ENCODE measurements at regions not wholly inside any gene's neighbourhood (a gene's known extent, or its start where the extent isn't known, plus 50 kb on each side); places are given as distances from the start of the nearest gene placed in this dataset.

GRCh38 chr2:120401275-120402066, 55.5 kb downstream of the INHBB start:
- no peak for DNase-seq

DNA sequence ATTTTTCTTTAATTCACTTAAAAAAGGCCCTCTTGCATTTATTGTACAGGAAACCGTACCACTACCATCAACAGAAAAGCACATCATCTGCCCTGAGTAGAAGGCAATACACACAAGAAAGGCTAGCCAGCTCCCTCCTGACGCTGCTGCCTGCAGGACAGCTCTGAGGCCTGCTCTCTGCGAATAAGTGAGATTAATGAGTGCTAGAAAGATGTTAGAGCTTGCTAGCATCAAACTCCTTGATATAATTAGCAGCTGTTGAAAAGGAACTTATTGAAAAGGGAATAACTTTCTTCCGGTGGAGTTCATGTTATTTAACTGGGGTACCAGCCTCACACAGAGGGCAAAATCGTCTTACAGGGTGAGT, 56.1 kb downstream of the INHBB start:
- DNase-seq: no peak

GRCh38 chr2:120402508-120402907, 56.6 kb downstream of the INHBB start:
- no peak for DNase-seq

GRCh38 chr2:120403261-120403660, 57.3 kb downstream of the INHBB start:
- DNase-seq: no peak

- DNase-seq: no peak
Observed at GRCh38 chr2:120403676-120404075, 57.7 kb downstream of the INHBB start.

- DNase-seq: no peak
Observed at GRCh38 chr2:120404274-120404673, 58.3 kb downstream of the INHBB start.

GRCh38 chr2:120404941-120405758, 59.2 kb downstream of the INHBB start:
- no peak for DNase-seq

DNA sequence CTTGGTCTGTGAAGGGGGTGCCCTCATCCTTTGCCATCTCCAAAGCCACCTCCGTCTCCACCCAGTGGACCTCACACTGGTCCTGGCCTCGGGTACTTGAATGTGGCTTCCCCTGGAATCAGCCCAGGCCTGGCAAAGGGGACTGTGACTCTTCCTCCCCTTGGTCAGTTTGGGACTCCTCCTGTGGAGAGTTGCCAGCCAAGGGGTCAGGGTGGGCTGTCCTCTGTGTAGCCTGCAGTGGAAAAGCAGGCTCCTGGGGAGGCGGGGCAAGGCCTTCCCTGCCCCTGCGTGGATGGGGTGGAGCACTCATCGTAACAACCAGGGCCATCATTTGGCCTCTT, 59.8 kb downstream of the INHBB start:
- no peak for DNase-seq

DNA sequence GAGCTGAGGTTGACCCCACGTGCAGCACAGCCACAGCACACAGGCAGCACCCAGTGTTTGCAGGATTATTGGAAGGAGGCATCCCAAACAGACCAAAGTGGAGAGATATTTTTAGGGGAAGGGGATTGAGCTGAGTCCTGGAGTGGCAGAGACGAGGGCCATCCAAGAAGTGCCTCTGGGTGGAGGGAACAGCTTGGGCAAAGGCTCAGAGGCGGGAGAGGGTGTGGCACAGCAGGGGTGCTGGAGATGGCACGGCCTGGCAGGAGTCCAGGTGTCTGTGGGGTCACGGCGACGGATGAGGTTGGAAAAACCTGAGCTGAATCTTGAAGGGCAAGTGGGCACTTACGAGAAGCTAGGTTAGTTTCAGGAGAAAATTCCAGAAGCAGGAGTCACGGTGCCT, 60.6 kb downstream of the INHBB start:
- no peak for DNase-seq

- DNase-seq: no peak
Observed at GRCh38 chr2:120410487-120410886, 64.6 kb downstream of the INHBB start.

DNA sequence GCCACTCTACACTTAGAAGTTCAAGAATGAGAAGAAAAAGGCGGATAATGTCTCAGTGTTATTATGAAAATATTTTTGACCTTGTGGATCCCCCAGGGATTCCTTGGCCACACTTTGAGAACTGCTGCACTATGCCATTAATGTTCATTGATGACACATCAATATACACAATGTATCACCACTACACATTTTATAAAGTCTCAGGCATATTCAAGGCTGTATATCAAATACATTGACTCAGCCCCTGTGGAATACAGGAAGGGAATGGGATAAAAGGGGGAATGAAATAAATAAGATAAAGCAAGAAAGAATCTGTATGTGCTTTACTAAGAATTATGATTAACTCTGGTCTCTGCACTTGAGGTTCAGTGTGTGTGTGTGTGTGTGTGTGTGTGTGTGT, 69.1 kb downstream of the INHBB start:
- DNase-seq: no peak

DNA sequence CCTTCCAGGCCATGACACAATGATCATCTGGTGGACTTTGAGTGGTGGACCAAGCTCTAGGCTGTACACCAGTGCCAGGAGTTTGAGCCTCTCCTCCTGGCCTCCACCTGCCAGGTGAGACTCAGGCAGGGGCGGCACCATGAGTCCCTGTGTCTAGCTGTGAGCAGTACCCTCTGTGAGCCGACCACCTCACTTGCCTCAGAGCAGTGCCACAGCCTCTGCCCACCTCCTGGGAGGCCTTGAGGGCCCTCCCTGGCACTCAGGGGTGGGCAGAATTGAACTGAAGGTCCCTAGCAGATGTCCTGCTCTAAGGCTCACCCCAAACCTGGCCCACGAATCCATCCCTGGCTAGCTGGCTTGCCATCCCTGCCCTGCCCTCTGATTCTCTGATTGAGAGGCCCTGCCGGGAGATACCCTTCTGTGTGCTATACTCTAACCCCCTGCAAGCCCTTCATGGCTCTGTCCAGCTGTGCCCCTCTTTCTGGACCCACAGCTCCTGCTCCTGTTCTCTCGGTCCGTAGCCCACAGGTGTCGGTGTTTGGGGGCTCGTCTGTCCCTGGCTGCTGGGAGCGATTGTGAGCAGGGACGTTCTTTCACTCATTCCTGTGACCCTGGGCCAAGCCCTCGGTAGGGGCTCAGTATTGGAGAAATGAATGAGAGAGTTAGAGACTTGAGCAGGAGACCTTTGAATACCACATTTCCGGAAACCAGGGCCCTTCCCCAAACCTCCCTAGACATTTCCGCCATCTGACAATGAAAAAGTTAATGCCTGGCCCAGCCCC, 70.0 kb downstream of the INHBB start:
- DNase-seq: no peak

DNA sequence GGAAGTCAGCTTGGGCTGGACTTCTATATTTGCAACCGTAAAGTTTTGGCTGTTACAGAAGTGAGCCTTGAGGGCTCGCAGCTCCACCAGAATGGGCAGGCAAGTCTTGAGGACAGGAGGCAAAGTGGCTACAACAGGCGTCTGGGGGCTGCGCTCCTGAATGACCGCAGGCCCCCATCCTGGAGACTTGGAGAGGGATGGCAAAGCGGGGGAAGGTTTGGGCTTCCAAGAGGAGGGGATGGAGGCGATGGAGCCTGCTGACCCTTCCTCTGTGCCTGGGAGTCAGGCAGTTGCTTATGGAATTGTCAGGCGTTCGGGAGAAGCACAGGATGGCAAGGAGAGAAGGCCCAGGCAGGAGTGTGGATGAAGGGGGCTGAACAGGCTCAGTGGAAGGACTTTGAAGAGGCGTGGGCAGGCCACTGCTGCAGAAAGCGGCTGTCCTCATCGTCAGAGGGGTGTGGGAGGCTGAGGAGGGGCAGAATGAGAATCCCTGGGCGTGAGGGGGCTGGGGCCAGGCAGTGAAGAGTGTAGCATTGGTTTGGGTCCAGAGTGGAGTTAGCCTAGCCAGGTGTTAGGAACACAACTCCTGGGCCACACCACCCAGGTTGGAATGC, 72.3 kb downstream of the INHBB start:
- DNase-seq: no peak

DNA sequence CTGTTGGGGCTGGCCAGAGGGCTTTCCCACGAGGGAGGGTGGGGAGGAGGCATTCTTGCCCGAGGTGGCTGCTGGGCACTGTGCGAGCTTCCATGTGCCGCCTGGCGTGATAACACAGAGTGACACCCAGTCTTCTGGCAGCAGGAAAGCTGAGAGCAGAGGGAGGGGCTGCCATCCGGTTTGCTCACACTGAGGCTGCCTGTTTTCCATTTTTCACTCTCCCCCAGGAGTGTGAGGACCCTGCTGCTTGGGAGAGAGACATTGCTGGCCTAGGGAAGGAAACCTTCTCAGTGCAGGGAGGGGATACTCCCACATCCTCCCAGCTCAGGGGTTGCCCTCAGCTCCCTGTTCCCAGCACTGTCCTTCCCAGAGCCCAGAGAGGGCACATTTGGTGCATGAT, 73.1 kb downstream of the INHBB start:
- DNase-seq: no peak

DNA sequence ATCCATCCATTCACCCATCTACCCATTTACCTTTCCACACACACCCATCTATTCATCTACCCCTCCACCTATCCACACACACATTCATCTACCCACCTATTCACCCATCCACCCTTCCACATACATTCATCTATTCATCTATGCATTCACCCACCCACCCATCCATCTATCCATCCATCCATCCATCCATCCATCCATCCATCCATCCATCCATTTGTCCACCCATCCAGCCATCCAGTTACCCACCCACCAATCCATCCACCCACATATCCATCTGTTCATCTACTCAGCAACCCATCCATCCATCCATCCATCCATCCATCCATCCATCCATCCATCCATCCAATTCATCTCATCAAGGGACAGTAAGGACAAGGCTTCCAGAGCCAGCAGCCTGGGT, 74.0 kb downstream of the INHBB start:
- DNase-seq: no peak

DNA sequence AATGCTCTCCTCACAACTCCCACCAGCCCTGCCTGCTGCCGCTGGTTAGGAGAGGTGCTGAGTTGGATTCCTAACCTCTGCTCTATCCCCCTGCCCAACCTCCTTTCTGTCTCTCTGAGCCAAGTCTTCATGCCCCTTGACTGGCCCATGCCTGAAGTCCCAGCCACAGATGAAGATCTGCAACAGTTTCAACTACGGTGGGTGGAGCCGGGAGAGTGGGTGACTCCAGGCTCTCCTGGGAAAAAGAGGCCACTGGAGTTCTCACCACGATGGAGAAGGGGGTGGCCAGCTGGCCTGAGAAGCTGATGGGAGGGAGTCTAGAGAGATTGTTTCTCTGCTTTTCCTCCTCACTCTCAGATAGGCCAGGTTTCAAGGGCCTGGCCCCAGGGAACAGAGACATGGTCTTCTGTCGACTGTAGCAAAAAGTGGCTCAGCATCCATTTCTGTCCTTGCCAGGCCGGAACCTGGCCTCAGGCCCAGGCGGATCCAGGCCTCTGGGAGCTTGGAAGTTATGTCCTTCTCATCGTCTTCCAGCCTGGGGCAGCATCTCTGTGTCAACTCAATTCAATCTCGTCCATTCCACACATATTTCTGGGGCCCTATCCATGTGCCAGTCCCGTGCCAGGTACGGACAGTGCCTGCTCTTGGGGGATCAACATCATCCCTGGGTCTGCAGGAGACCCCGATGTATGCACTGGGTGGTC, 75.3 kb downstream of the INHBB start:
- no peak for DNase-seq

- DNase-seq: no peak
Observed at GRCh38 chr2:120421830-120422175, 75.9 kb downstream of the INHBB start.

GRCh38 chr2:120422465-120423160, 76.7 kb downstream of the INHBB start:
- peak; percentile 11 for DNase-seq

GRCh38 chr2:120423167-120423943, 77.4 kb downstream of the INHBB start:
- DNase-seq: peak; percentile 26

DNA sequence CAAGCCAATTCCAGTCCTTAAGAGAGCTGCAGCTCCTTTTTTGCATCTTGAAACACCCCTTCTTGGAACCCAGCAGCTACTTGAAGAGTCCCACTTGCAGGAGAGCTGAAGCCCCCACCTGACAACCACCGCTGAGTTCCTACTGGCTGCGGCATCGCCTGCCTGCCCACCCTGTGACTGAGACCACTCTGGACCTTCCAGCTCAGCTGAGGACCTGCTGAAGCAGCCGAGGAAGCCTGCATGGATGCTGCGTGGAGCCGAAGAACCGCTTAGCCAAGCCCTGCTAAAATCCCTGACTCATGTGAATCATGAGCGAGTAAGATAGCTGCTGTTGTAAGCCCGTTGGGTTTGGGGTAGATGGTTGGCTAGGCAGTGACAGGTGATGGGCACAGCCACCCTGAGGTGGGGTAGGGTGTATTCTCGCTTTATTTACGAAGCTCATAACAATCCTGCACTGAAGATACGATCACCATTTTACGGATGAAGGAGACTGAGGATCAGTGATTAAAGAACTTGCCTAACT, 78.4 kb downstream of the INHBB start:
- no peak for DNase-seq

GRCh38 chr2:120425014-120425413, 79.1 kb downstream of the INHBB start:
- DNase-seq: no peak
